Neuron (in vitro differentiated cells): ENCODE measurements at regions not wholly inside any gene's neighbourhood (a gene's known extent, or its start where the extent isn't known, plus 50 kb on each side); places are given as distances from the start of the nearest gene placed in this dataset.
A peak's percentile ranks its signal among the peaks of the same experiment; 100 is the strongest.
"Not testable (repeated sequence)": the region's sequence is repeated elsewhere in the genome, so short reads cannot be mapped to it uniquely, and the experiment has no call there.

Source experiments
- H2AFZ ChIP-seq: one replicate; pipeline ENCODE4 v1.6.1; 2013; ENCODE audit warnings: low read depth, mild to moderate bottlenecking, inconsistent platforms, low read length, moderate library complexity
- H3K27me3 ChIP-seq: one replicate; pipeline ENCODE4 v1.6.1; 2013; ENCODE audit warnings: low read length; ENCODE audit not compliant: insufficient read depth
- H3K36me3 ChIP-seq: one replicate; pipeline ENCODE4 v1.6.1; 2013; ENCODE audit warnings: low read length; ENCODE audit not compliant: insufficient read depth
- H3K4me1 ChIP-seq: one replicate; pipeline ENCODE4 v1.6.1; 2013; ENCODE audit warnings: low read length; ENCODE audit not compliant: insufficient read depth
- H3K4me3 ChIP-seq: 2 replicates; pipeline ENCODE4 v1.5.1; 2013; ENCODE audit warnings: mild to moderate bottlenecking, low read length, moderate library complexity
- H3K9me3 ChIP-seq: one replicate; pipeline ENCODE4 v1.6.1; 2013; ENCODE audit warnings: low read length

GRCh38 chr1:95297906-95298305 is 63.9 kb downstream of the RWDD3 start:
- not testable (repeated sequence) for H3K4me1 ChIP-seq, H3K4me3 ChIP-seq, H3K9me3 ChIP-seq, H3K27me3 ChIP-seq, H3K36me3 ChIP-seq, H2AFZ ChIP-seq

- Histone ChIP-seq H3K4me3 (no peak overlapping the region), H3K4me1 (no peaks in the 10 kb centered on the region), H3K9me3 (no peaks in the 10 kb centered on the region), H3K36me3 (no peaks in the 10 kb centered on the region), H3K27me3 (peaks cover 10% of the 10 kb centered on the region), H2AFZ (no peak overlapping the region)
Observed at GRCh38 chr1:95301091-95301490, 67.1 kb downstream of the RWDD3 start.

- Histone ChIP-seq H3K9me3 (no peaks in the 10 kb centered on the region), H3K4me3 (no peak overlapping the region), H3K36me3 (no peaks in the 10 kb centered on the region), H3K4me1 (no peaks in the 10 kb centered on the region), H3K27me3 (peaks cover 10% of the 10 kb centered on the region), H2AFZ (no peak overlapping the region)
Observed at GRCh38 chr1:95301614-95302013, 67.6 kb downstream of the RWDD3 start.

- no peaks in the 10 kb centered on the region for H3K36me3 ChIP-seq
- peaks cover 12% of the 10 kb centered on the region for H3K4me1 ChIP-seq
- no peak overlapping the region for H3K4me3 ChIP-seq
- H3K9me3 ChIP-seq, result no peaks in the 10 kb centered on the region
- H3K27me3 ChIP-seq, result peaks cover 10% of the 10 kb centered on the region
- no peak overlapping the region for H2AFZ ChIP-seq
Observed at GRCh38 chr1:95304803-95305202, 70.8 kb downstream of the RWDD3 start.

GRCh38 chr1:95308276-95309030 is 74.4 kb downstream of the RWDD3 start:
- no peak overlapping the region for H3K4me3 ChIP-seq
- peaks cover 10% of the 10 kb centered on the region for H3K27me3 ChIP-seq
- H2AFZ ChIP-seq, result no peak overlapping the region
- no peaks in the 10 kb centered on the region for H3K9me3 ChIP-seq
- no peaks in the 10 kb centered on the region for H3K36me3 ChIP-seq
- peaks cover 18% of the 10 kb centered on the region for H3K4me1 ChIP-seq

GRCh38 chr1:95309031-95309471 is 75.0 kb downstream of the RWDD3 start:
- Histone ChIP-seq H2AFZ (no peak overlapping the region), H3K36me3 (no peaks in the 10 kb centered on the region), H3K27me3 (peaks cover 9% of the 10 kb centered on the region), H3K4me1 (peaks cover 18% of the 10 kb centered on the region), H3K4me3 (no peak overlapping the region), H3K9me3 (no peaks in the 10 kb centered on the region)

GRCh38 chr1:95311014-95311413 is 77.0 kb downstream of the RWDD3 start:
- no peaks in the 10 kb centered on the region for H3K27me3 ChIP-seq

GRCh38 chr1:95311762-95312161 is 77.8 kb downstream of the RWDD3 start:
- Histone ChIP-seq H3K4me1 (peaks cover 18% of the 10 kb centered on the region), H3K4me3 (no peak overlapping the region), H3K36me3 (no peaks in the 10 kb centered on the region), H3K27me3 (no peaks in the 10 kb centered on the region), H2AFZ (no peak overlapping the region), H3K9me3 (no peaks in the 10 kb centered on the region)

More at GRCh38 chr1:95311014-95311413, 77.0 kb downstream of the RWDD3 start:
- H3K4me1 ChIP-seq, result peaks cover 18% of the 10 kb centered on the region
- H3K36me3 ChIP-seq, result no peaks in the 10 kb centered on the region
- no peak overlapping the region for H2AFZ ChIP-seq
- no peaks in the 10 kb centered on the region for H3K9me3 ChIP-seq
- no peak overlapping the region for H3K4me3 ChIP-seq

GRCh38 chr1:95312181-95312580 is 78.2 kb downstream of the RWDD3 start:
- no peaks in the 10 kb centered on the region for H3K36me3 ChIP-seq
- peaks cover 18% of the 10 kb centered on the region for H3K4me1 ChIP-seq
- H3K4me3 ChIP-seq, result no peak overlapping the region
- H3K27me3 ChIP-seq, result no peaks in the 10 kb centered on the region
- H3K9me3 ChIP-seq, result no peaks in the 10 kb centered on the region
- no peak overlapping the region for H2AFZ ChIP-seq

- no peaks in the 10 kb centered on the region for H3K27me3 ChIP-seq
- no peaks in the 10 kb centered on the region for H3K36me3 ChIP-seq
- H3K9me3 ChIP-seq, result no peaks in the 10 kb centered on the region
- no peak overlapping the region for H2AFZ ChIP-seq
- peaks cover 14% of the 10 kb centered on the region for H3K4me1 ChIP-seq
- H3K4me3 ChIP-seq, result no peak overlapping the region
Observed at GRCh38 chr1:95313527-95313926, 79.5 kb downstream of the RWDD3 start.

- Histone ChIP-seq H3K36me3 (no peaks in the 10 kb centered on the region), H2AFZ (no peak overlapping the region), H3K9me3 (no peaks in the 10 kb centered on the region), H3K27me3 (no peaks in the 10 kb centered on the region), H3K4me1 (peaks cover 26% of the 10 kb centered on the region), H3K4me3 (no peak overlapping the region)
Observed at GRCh38 chr1:95321531-95321930, 87.5 kb downstream of the RWDD3 start.

GRCh38 chr1:95323123-95323522 is 89.1 kb downstream of the RWDD3 start:
- Histone ChIP-seq H3K4me1 (peaks cover 26% of the 10 kb centered on the region), H3K9me3 (no peaks in the 10 kb centered on the region), H3K4me3 (no peak overlapping the region), H3K27me3 (no peaks in the 10 kb centered on the region), H2AFZ (peak overlapping the region; percentile 33), H3K36me3 (no peaks in the 10 kb centered on the region)

- Histone ChIP-seq H3K9me3 (no peaks in the 10 kb centered on the region), H3K27me3 (no peaks in the 10 kb centered on the region), H3K36me3 (no peaks in the 10 kb centered on the region), H3K4me3 (no peak overlapping the region), H3K4me1 (peaks cover 26% of the 10 kb centered on the region), H2AFZ (no peak overlapping the region)
Observed at GRCh38 chr1:95325349-95325748, 91.3 kb downstream of the RWDD3 start.

GRCh38 chr1:95326023-95326422 is 92.0 kb downstream of the RWDD3 start:
- H3K9me3 ChIP-seq, result no peaks in the 10 kb centered on the region
- H2AFZ ChIP-seq, result no peak overlapping the region
- H3K36me3 ChIP-seq, result no peaks in the 10 kb centered on the region
- no peaks in the 10 kb centered on the region for H3K27me3 ChIP-seq
- peaks cover 26% of the 10 kb centered on the region for H3K4me1 ChIP-seq
- H3K4me3 ChIP-seq, result no peak overlapping the region
